AG04449 (cell line): ENCODE measurements at regions not wholly inside any gene's neighbourhood (a gene's known extent, or its start where the extent isn't known, plus 50 kb on each side); places are given as distances from the start of the nearest gene placed in this dataset.

Experiments
- CTCF ChIA-PET: fragments of 350-600 bp; formaldehyde crosslinking; extraction: SDS; loops from one replicate; lab custom pipeline; 2021; ENCODE audit warnings: antibody characterized with exemption; lab: Yijun Ruan, JAX
- POLR2A ChIA-PET: fragments of 400-600, 350-600 bp; formaldehyde crosslinking; extraction: SDS; loops from one replicate; lab custom pipeline; 2020; ENCODE audit warnings: antibody characterized with exemption, inconsistent platforms; lab: Yijun Ruan, JAX
- DNase-seq: peaks from one replicate; pipeline ENCODE4 v3.0.0-alpha.2; 2010; ENCODE audit warnings: low read depth, low spot score
- H3K4me3 ChIP-seq: 2 replicates; pipeline ENCODE4 v1.5.1; 2011; ENCODE audit warnings: low read depth, mild to moderate bottlenecking, control low read depth, low read length
- CTCF ChIP-seq: IDR thresholded peaks from one replicate; pipeline ENCODE4 v1.5.1; 2011; ENCODE audit warnings: mild to moderate bottlenecking, moderate library complexity, low read length, control low read depth, inconsistent platforms; ENCODE audit not compliant: insufficient read depth; ENCODE audit errors: missing control alignments

- ChIA-PET POLR2A (no interaction called here), CTCF (no interaction called here)
- no peak for TF ChIP-seq CTCF
- no peak overlapping the region for H3K4me3 ChIP-seq
- DNase-seq, result no peak
Measured at GRCh38 chr5:29230591-29230990, 1962.9 kb upstream of the CDH6 start.

GRCh38 chr5:29229461-29229860 is 1964.0 kb upstream of the CDH6 start:
- CTCF ChIA-PET, result no interaction called here
- POLR2A ChIA-PET, result no interaction called here

GRCh38 chr5:29218138-29218537 is 1975.3 kb upstream of the CDH6 start:
- DNase-seq, result no peak
- TF ChIP-seq CTCF, result no peak
- no peak overlapping the region for H3K4me3 ChIP-seq
- POLR2A ChIA-PET, result no interaction called here
- CTCF ChIA-PET, result no interaction called here

More at GRCh38 chr5:29229461-29229860, 1964.0 kb upstream of the CDH6 start:
- H3K4me3 ChIP-seq, result no peak overlapping the region
- DNase-seq, result no peak
- TF ChIP-seq CTCF, result no peak

GRCh38 chr5:29214839-29215238 is 1978.6 kb upstream of the CDH6 start:
- ChIA-PET CTCF (no interaction called here), POLR2A (no interaction called here)

GRCh38 chr5:29213475-29213874 is 1980.0 kb upstream of the CDH6 start:
- TF ChIP-seq CTCF, result no peak
- POLR2A ChIA-PET, result no interaction called here
- CTCF ChIA-PET, result no interaction called here

More at GRCh38 chr5:29214839-29215238, 1978.6 kb upstream of the CDH6 start:
- TF ChIP-seq CTCF, result no peak
- no peak for DNase-seq
- no peak overlapping the region for H3K4me3 ChIP-seq

GRCh38 chr5:29208024-29208423 is 1985.5 kb upstream of the CDH6 start:
- POLR2A ChIA-PET, result no interaction called here
- CTCF ChIA-PET, result no interaction called here
- no peak overlapping the region for H3K4me3 ChIP-seq
- no peak for DNase-seq
- TF ChIP-seq CTCF, result no peak

More at GRCh38 chr5:29213475-29213874, 1980.0 kb upstream of the CDH6 start:
- no peak overlapping the region for H3K4me3 ChIP-seq
- no peak for DNase-seq

GRCh38 chr5:29203049-29203448 is 1990.4 kb upstream of the CDH6 start:
- POLR2A ChIA-PET, result no interaction called here
- no peak for TF ChIP-seq CTCF
- no peak for DNase-seq
- CTCF ChIA-PET, result no interaction called here
- no peak overlapping the region for H3K4me3 ChIP-seq
